HepG2 (cell line): ENCODE measurements at regions not wholly inside any gene's neighbourhood (a gene's known extent, or its start where the extent isn't known, plus 50 kb on each side); places are given as distances from the start of the nearest gene placed in this dataset.

Source experiments
- ATAC-seq: fragments of 200-7000 bp; cut with Tn5 transposase; 3 replicates; pipeline ENCODE4 v1.9.1; 2020; ENCODE audit warnings: mild to moderate bottlenecking, moderate library complexity
- BruUV-seq: library from RNA; stranded (reverse); fragments of 400-500 nt; replicated peaks from 2 replicates; lab custom pipeline; 2021; lab: Mats Ljungman, UMichigan
- CTCF ChIA-PET: fragments of 300-600 bp; formaldehyde crosslinking; extraction: SDS; loops from one replicate; lab custom pipeline; 2021; ENCODE audit warnings: low total read pairs, inconsistent platforms, low intra/inter-chr PET ratio; lab: Yijun Ruan, JAX
- POLR2A ChIA-PET: fragments of 350-600 bp; sonication (Branson Sonifier 250); formaldehyde crosslinking; loops from one replicate; lab custom pipeline; 2020; ENCODE audit warnings: antibody characterized with exemption, inconsistent platforms; lab: Yijun Ruan, JAX
- DNase-seq: peaks from one replicate; pipeline ENCODE4 v3.0.0-alpha.2; 2015; ENCODE audit warnings: low spot score
- FAIRE-seq: peaks from 3 replicates; lab custom pipeline; 2011; peaks lifted over from hg19 to GRCh38; lab: Jason Lieb, UNC
- H2AFZ ChIP-seq: one replicate; pipeline ENCODE4 v1.6.1; 2011; ENCODE audit warnings: low read length, inconsistent platforms
- H3K27ac ChIP-seq: fragments of 300-600 bp; 3 replicates; pipeline ENCODE4 v1.8.0; 2011; ENCODE audit warnings: mixed run types, mild to moderate bottlenecking, mixed read lengths, low read length, inconsistent platforms; ENCODE audit not compliant: insufficient read depth; ENCODE audit errors: extremely low read length
- H3K27me3 ChIP-seq, 2 experiments: fragments of 200-600 bp in 1 of 2; 2 replicates in 1 of 2; 3 replicates in 1 of 2; pipeline versions ENCODE4 v1.6.0 to v1.8.0; 2011; ENCODE audit warnings: low read length in 2 of 2, mild to moderate bottlenecking in 2 of 2, moderate library complexity in 2 of 2, inconsistent platforms in 1 of 2; ENCODE audit not compliant: insufficient read depth in 2 of 2, control insufficient read depth in 1 of 2
- H3K36me3 ChIP-seq, 2 experiments: fragments of 200-600 bp in 1 of 2; replicated peaks in 1 of 2; 2 replicates in 1 of 2; 3 replicates in 1 of 2; pipeline versions ENCODE4 v1.5.1 to v1.8.0; 2011; ENCODE audit warnings: low read length in 2 of 2, inconsistent platforms in 1 of 2; ENCODE audit not compliant: insufficient read depth in 2 of 2, control insufficient read depth in 1 of 2
- H3K4me1 ChIP-seq: 2 replicates; pipeline ENCODE4 v1.5.1; 2012; ENCODE audit warnings: low read length, inconsistent platforms; ENCODE audit not compliant: insufficient read depth
- H3K4me2 ChIP-seq: 2 replicates; pipeline ENCODE4 v1.6.0; 2011; ENCODE audit warnings: low read depth, low read length, inconsistent platforms
- H3K4me3 ChIP-seq, 3 experiments: fragments of 200-600 bp in 1 of 3; sonication (generic), shearing (Covaris generic) in 1 of 3; replicated peaks in 1 of 3; 2 replicates each; pipeline ENCODE4 v1.5.1; 2011 to 2016; ENCODE audit warnings: low read length in 3 of 3, inconsistent platforms in 2 of 3, low read depth in 2 of 3, mild to moderate bottlenecking in 2 of 3, control low read depth in 1 of 3, mixed read lengths in 1 of 3; ENCODE audit not compliant: insufficient read depth in 1 of 3
- H3K79me2 ChIP-seq: one replicate; pipeline ENCODE4 v1.6.1; 2011; ENCODE audit warnings: low read length, inconsistent platforms; ENCODE audit not compliant: insufficient read depth
- H3K9ac ChIP-seq: 2 replicates; pipeline ENCODE4 v1.6.0; 2011; ENCODE audit warnings: mild to moderate bottlenecking, low read depth, low read length, inconsistent platforms; ENCODE audit not compliant: insufficient read depth
- H3K9me3 ChIP-seq: 2 replicates; pipeline ENCODE4 v1.5.1; 2012; ENCODE audit warnings: mild to moderate bottlenecking, low read length
- H4K20me1 ChIP-seq: 2 replicates; pipeline ENCODE4 v1.6.0; 2011; ENCODE audit warnings: inconsistent platforms, mild to moderate bottlenecking, low read length, moderate library complexity; ENCODE audit not compliant: insufficient read depth
- BORCS8-MEF2B ChIP-seq: sonication (generic); formaldehyde crosslinking; IDR thresholded peaks from 2 replicates; pipeline ENCODE4 v1.8.0; 2022; ENCODE audit warnings: mild to moderate bottlenecking, missing genetic modification reagents
- CENPX ChIP-seq: sonication (generic); formaldehyde crosslinking; IDR thresholded peaks from 2 replicates; pipeline ENCODE4 v1.9.0; 2021; ENCODE audit warnings: mild to moderate bottlenecking, missing genetic modification reagents, moderate library complexity
- HNRNPL ChIP-seq: fragments of 200-400 bp; formaldehyde crosslinking; IDR thresholded peaks from 2 replicates; pipeline ENCODE4 v1.6.1; 2017; ENCODE audit warnings: mild to moderate bottlenecking, low read depth, low read length
- PHF8 ChIP-seq: sonication (generic); formaldehyde crosslinking; IDR thresholded peaks from 2 replicates; pipeline ENCODE4 v1.5.0; 2020; ENCODE audit warnings: missing genetic modification reagents
- SATB2 ChIP-seq: sonication (generic); formaldehyde crosslinking; IDR thresholded peaks from 2 replicates; pipeline ENCODE4 v1.5.0; 2020; ENCODE audit warnings: missing genetic modification reagents
- TARDBP ChIP-seq: sonication (generic); formaldehyde crosslinking; IDR thresholded peaks from 2 replicates; pipeline ENCODE4 v1.8.0; 2022; ENCODE audit warnings: mild to moderate bottlenecking, missing genetic modification reagents
- TRIM24 ChIP-seq: sonication (generic); formaldehyde crosslinking; IDR thresholded peaks from 2 replicates; pipeline ENCODE4 v1.8.0; 2022; ENCODE audit warnings: mild to moderate bottlenecking, missing genetic modification reagents
- ZFP82 ChIP-seq: sonication (generic); formaldehyde crosslinking; IDR thresholded peaks from 2 replicates; pipeline ENCODE4 v1.5.1; 2020; ENCODE audit warnings: mild to moderate bottlenecking, missing genetic modification reagents, borderline replicate concordance
- ZFP90 ChIP-seq: sonication (generic); formaldehyde crosslinking; IDR thresholded peaks from 2 replicates; pipeline ENCODE4 v1.8.0; 2022; ENCODE audit warnings: missing genetic modification reagents, mild to moderate bottlenecking, inconsistent platforms, borderline replicate concordance
- ZKSCAN8 ChIP-seq: IDR thresholded peaks from 2 replicates; pipeline ENCODE4 v1.6.1; 2016; ENCODE audit warnings: borderline replicate concordance, missing genetic modification reagents, missing compliant biosample characterization
- ZNF143 ChIP-seq: sonication (generic); formaldehyde crosslinking; IDR thresholded peaks from 2 replicates; pipeline ENCODE4 v1.4.0; 2020; ENCODE audit warnings: missing genetic modification reagents
- ZNF260 ChIP-seq: sonication (generic); formaldehyde crosslinking; IDR thresholded peaks from 2 replicates; pipeline ENCODE4 v1.4.0; 2020; ENCODE audit warnings: missing genetic modification reagents, low read depth, mild to moderate bottlenecking, borderline replicate concordance
- ZNF644 ChIP-seq: IDR thresholded peaks from 2 replicates; pipeline ENCODE4 v1.6.1; 2016; ENCODE audit warnings: low read depth
- ZNF747 ChIP-seq: sonication (generic); formaldehyde crosslinking; IDR thresholded peaks from 2 replicates; pipeline ENCODE4 v1.8.1; 2023; ENCODE audit warnings: missing genetic modification reagents, mild to moderate bottlenecking, borderline replicate concordance
- ZNF776 ChIP-seq: sonication (generic); formaldehyde crosslinking; IDR thresholded peaks from 2 replicates; pipeline ENCODE4 v1.4.0; 2020; ENCODE audit warnings: mild to moderate bottlenecking, missing genetic modification reagents
- WGBS: methylation state at CpG from one replicate; pipeline ENCODE4 v1.1.6; 2017; ENCODE audit warnings: low lambda C conversion rate; 5-methylcytosine and 5-hydroxymethylcytosine counted together
- in situ Hi-C: cut with HindIII; loops from 2 replicates; pipeline ENCODE4 v1.10.0; 2017; ENCODE audit warnings: low pct_unique_long_range_greater_than_20kb; ENCODE audit not compliant: extremely low pct_ligation_motif_present
- intact Hi-C: fragments of 100-400 bp; cut with micrococcal nuclease; formaldehyde crosslinking; loops from one replicate; pipeline ENCODE4 v1.10.0; 2022; ENCODE audit not compliant: unreplicated experiment
- TF ChIP-seq, protein P1 (sequence below): sonication (generic); formaldehyde crosslinking; IDR thresholded peaks from 2 replicates; pipeline ENCODE4 v1.4.0; 2020; ENCODE audit warnings: mild to moderate bottlenecking, missing genetic modification reagents
- TF ChIP-seq, protein P2 (sequence below): sonication (generic); formaldehyde crosslinking; IDR thresholded peaks from 2 replicates; pipeline ENCODE4 v1.4.0; 2020; ENCODE audit warnings: missing genetic modification reagents
- TF ChIP-seq, protein P3 (sequence below): sonication (generic); formaldehyde crosslinking; IDR thresholded peaks from 2 replicates; pipeline ENCODE4; 2020; ENCODE audit warnings: missing genetic modification reagents, mild to moderate bottlenecking, borderline replicate concordance

DNA sequence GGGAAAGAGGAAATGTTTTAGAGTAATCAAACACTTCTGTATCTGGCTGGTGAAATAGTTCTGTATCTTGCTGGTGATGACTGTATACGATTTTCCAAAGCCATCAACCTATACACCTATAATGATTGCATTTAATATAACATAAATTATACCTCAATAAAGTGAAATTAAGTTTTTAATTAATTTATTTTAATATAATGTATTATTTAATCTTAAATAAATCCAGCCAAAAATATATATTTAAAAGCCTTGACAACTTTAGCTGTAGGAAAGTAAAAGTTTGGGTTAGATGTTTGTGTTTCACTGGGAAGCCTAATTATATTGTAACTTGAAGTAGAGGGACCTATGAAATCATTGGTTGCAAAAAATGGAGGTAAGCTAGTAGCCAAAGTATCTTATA lies 654.8 kb upstream of the MIS18BP1 start:
- FAIRE-seq: no peak
- no peak overlapping the region for H3K9ac ChIP-seq
- H4K20me1 ChIP-seq: no peaks in the 10 kb centered on the region
- no peak overlapping the region for H3K4me3 ChIP-seq
- no peak for ATAC-seq
- H3K4me2 ChIP-seq: no peak overlapping the region
- H3K27ac ChIP-seq: no peak overlapping the region
- intact Hi-C loops (no loop called here), in situ Hi-C loops (no loop called here)
- H3K36me3 ChIP-seq: no peaks in the 10 kb centered on the region
- WGBS: 3% methylated on average over 1 of the region's 1 CpG
- no peak for TF ChIP-seq ZFP82 (CRISPR knock-in tag)
- no peak for TF ChIP-seq TARDBP (CRISPR knock-in tag)
- TF ChIP-seq, protein P1, sequence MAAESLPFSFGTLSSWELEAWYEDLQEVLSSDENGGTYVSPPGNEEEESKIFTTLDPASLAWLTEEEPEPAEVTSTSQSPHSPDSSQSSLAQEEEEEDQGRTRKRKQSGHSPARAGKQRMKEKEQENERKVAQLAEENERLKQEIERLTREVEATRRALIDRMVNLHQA (CRISPR knock-in tag): no peak
- TF ChIP-seq ZNF747 (CRISPR knock-in tag): no peak
- TF ChIP-seq, protein P2, sequence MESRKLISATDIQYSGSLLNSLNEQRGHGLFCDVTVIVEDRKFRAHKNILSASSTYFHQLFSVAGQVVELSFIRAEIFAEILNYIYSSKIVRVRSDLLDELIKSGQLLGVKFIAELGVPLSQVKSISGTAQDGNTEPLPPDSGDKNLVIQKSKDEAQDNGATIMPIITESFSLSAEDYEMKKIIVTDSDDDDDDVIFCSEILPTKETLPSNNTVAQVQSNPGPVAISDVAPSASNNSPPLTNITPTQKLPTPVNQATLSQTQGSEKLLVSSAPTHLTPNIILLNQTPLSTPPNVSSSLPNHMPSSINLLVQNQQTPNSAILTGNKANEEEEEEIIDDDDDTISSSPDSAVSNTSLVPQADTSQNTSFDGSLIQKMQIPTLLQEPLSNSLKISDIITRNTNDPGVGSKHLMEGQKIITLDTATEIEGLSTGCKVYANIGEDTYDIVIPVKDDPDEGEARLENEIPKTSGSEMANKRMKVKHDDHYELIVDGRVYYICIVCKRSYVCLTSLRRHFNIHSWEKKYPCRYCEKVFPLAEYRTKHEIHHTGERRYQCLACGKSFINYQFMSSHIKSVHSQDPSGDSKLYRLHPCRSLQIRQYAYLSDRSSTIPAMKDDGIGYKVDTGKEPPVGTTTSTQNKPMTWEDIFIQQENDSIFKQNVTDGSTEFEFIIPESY: no peak
- no peak for TF ChIP-seq ZNF143 (CRISPR knock-in tag)
- TF ChIP-seq ZNF260 (CRISPR knock-in tag): no peak
- TF ChIP-seq, protein P3, sequence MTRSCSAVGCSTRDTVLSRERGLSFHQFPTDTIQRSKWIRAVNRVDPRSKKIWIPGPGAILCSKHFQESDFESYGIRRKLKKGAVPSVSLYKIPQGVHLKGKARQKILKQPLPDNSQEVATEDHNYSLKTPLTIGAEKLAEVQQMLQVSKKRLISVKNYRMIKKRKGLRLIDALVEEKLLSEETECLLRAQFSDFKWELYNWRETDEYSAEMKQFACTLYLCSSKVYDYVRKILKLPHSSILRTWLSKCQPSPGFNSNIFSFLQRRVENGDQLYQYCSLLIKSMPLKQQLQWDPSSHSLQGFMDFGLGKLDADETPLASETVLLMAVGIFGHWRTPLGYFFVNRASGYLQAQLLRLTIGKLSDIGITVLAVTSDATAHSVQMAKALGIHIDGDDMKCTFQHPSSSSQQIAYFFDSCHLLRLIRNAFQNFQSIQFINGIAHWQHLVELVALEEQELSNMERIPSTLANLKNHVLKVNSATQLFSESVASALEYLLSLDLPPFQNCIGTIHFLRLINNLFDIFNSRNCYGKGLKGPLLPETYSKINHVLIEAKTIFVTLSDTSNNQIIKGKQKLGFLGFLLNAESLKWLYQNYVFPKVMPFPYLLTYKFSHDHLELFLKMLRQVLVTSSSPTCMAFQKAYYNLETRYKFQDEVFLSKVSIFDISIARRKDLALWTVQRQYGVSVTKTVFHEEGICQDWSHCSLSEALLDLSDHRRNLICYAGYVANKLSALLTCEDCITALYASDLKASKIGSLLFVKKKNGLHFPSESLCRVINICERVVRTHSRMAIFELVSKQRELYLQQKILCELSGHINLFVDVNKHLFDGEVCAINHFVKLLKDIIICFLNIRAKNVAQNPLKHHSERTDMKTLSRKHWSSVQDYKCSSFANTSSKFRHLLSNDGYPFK (CRISPR knock-in tag): no peak
- TF ChIP-seq ZKSCAN8: no peak
- TF ChIP-seq TRIM24 (CRISPR knock-in tag): no peak
- no peak for TF ChIP-seq PHF8
- TF ChIP-seq BORCS8-MEF2B: no peak
- TF ChIP-seq HNRNPL: no peak
- no peak for TF ChIP-seq ZFP90 (CRISPR knock-in tag)
- TF ChIP-seq ZNF776 (CRISPR knock-in tag): no peak
- TF ChIP-seq ZNF644 (CRISPR knock-in tag): no peak
- no peak for TF ChIP-seq CENPX (CRISPR knock-in tag)
- TF ChIP-seq SATB2 (CRISPR knock-in tag): no peak
- no peaks in the 10 kb centered on the region for H3K27me3 ChIP-seq
- BruUV-seq: no TSS peak
- CTCF ChIA-PET: no interaction called here
- H3K79me2 ChIP-seq: no peaks in the 10 kb centered on the region
- peaks cover 36% of the 10 kb centered on the region for H3K9me3 ChIP-seq
- H3K4me1 ChIP-seq: no peaks in the 10 kb centered on the region
- DNase-seq: no peak
- POLR2A ChIA-PET: no interaction called here
- no peak overlapping the region for H2AFZ ChIP-seq
